HG03064 (cell line): ENCODE measurements at regions not wholly inside any gene's neighbourhood (a gene's known extent, or its start where the extent isn't known, plus 50 kb on each side); places are given as distances from the start of the nearest gene placed in this dataset.

ENCODE experiments used
- ATAC-seq: cut with Tn5 transposase; IDR thresholded peaks from one replicate; pipeline ENCODE4 v1.9.1; 2021; ENCODE audit warnings: low read depth; ENCODE audit not compliant: unreplicated experiment

DNA sequence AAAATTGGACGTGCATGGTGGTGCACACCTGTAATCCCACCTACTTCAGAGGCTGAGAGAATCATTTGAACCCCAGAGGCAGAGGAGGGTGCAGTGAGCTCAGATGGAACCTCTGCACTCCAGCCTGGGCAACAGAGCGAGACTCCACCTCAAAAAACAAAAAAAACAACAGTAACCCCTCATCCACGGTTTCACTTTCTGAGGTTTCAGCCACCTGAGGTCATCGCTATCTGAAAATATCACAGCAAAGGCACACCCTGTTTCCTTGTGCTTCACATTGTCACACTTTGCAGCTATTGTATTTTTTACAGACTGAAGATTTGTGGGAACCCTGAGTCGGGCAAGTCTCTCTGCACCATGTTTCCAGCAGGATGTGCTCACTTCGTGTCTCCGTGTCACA lies 54.1 kb upstream of the FOXQ1 start:
- ATAC-seq = no peak

GRCh38 chr6:1256435-1257008 lies 55.4 kb upstream of the FOXQ1 start:
- no peak for ATAC-seq

DNA sequence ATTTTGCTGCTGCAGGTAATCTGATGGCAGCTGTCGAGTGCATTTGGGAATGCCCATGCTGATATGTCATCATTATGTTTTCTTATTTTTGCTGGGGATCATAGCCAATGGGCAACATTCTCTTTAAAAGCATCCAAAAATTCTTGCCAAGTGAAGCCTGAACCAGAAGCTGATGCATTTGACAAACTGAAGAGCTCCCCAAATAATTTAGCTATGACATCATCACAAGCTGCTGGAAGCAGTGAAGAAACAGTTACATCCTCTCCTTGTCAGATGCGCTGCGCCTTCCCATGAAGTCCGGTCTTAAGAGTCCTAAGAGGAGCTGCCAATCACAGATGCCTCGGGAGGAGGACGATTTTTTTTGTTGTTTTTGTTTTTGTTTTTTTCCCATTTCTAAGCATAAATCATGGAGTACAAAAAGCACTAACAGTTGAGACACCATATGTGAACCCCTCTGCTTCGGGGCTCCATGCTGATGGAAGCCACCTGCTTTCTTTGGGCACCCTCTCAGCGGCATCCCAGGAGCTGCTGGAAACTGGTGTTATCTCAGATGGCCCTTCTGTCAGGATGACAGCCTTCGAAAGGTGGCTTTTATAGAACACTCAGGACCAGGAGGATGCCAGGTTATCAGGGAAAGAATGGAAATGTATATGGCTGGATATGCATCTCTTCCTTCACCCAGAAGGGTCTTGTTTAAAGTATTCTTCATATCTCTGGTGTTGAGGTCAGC lies 56.1 kb upstream of the FOXQ1 start:
- ATAC-seq = no peak

GRCh38 chr6:1254326-1254725 lies 57.6 kb upstream of the FOXQ1 start:
- ATAC-seq = no peak

- no peak for ATAC-seq
These were observed 58.1 kb upstream of the FOXQ1 start for GRCh38 chr6:1253816-1254215.

DNA sequence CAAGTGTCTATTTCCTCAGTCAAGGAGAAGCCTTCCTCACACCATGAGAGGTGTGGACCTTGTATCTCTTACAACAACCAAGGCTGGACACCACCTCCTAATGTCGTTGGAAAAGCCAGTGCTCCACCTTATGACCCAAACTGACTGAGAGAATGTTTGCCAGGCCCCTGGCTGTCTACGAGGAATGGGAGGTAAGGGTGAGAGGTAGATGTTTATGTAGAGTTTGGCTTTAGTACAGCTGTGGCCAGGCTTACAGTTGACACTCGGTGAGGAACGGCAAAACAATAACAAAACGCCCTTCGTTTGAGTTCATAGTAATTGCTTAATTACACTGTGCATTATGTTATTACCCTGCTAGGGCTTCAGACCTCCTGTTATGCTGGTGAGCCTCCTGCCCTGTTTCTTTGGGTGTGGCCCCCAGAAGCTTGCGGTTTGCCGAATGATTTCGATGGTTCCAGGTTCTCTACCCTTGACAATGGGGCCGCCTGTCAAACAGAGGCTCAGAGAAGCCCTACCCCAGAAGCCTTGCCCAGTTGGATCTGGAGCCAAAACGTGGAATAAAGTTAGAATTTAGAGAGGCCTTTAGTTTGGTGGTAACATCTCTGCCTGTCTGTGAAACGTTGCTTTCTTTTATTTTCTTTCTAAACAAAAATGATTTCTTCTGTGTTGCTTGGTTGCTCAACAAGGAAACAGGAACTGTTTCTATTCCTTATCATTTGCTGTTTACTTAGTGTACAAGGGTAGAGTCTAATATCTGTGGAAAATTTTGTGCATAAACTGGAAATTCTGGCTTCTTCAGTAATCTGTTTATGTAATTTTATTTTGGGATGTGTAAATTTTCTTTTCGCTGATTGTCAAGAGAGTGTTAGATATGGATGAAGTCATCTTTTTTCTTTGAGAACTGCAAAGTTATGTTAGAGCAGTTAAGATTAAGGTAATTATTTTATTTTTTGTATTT lies 60.4 kb upstream of the FOXQ1 start:
- ATAC-seq = no peak

DNA sequence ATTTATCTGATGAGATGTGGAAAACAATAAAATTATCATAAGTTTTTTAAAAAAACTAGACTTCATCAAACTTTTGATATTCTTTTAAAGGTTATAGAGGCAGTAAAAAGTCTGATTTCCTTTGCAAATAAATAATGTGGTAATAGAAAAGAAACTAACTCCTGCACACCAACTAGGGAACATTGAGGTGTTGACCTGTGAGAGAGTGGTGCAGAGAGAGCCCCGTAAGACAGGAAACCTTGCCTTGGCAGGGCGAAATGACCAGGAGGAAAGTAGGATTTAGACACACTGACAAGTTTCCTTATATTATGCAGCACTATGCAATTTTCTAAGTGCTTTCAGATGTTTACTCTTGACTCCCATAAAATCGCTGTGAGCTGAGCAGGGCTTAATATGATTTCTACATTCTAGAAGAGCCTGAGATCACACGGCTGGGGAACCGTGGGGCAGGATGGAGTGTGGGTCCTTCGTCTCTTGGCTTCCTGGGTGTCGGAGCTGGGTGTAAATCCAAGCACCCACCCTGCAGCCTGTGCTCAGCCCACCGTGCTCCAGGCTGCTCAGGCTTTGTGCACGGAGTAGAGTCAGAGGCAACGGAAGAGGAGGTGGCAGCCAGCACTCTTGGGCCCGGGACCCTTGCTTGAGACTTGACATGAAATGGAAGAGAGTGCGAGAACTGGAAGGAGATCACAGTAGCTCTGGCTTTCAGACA lies 61.3 kb upstream of the FOXQ1 start:
- ATAC-seq = no peak

GRCh38 chr6:1247894-1248293 lies 64.0 kb upstream of the FOXQ1 start:
- no peak for ATAC-seq

DNA sequence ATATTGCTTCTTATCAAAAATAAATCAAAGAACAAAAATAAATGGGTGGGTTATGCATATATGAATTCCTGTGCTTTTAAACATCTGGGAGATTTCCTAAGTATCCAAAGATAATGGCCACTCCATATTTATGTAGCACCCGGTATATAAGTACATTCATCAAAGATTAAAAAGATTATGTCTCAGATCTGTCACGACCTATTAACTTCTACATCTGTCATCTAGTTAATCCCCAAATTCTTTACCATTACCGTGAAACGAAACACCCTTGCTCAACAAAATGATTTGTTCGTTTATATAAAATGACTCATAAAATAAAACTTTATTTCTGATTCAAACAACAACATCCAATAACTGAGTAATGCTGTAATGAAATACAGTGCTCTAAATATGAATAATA lies 64.8 kb upstream of the FOXQ1 start:
- ATAC-seq = no peak

DNA sequence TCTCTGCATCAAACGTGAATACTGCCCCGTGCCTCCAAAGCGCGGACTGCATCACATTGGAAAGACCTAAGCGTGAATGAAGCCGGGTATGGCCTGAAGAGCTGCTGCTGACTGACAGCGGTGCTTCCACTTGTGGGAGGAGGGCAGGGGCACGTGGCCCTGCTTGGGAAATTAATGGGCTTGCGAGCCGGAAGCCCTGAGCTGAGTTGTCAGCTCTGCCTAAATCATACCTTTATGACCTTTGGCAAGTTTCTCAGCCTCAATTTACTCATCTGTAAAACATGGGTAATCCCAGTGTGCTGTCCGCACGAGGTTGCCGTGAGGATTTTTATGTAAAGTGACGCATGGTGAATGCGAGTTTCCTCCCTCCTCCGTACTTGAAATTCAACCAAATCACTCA lies 67.0 kb upstream of the FOXQ1 start:
- ATAC-seq = no peak

DNA sequence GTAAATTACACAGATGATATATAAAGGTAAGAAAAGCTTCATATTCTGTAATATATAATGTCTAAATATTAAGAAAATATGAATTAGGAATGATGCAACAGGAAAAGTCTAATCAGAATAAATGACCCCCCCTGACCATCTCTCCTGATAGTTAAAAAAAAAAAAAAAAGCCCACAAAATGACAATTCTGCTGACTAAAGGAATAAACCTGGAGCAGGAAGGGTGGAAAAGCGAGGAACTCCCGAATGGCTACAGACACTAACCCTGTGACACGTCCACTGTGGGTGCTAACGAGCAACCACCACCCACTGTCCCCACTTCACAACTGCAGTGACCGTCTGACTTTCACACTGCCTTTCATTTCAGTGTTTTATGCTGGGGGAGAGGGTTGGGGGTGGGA lies 67.6 kb upstream of the FOXQ1 start:
- ATAC-seq = no peak

DNA sequence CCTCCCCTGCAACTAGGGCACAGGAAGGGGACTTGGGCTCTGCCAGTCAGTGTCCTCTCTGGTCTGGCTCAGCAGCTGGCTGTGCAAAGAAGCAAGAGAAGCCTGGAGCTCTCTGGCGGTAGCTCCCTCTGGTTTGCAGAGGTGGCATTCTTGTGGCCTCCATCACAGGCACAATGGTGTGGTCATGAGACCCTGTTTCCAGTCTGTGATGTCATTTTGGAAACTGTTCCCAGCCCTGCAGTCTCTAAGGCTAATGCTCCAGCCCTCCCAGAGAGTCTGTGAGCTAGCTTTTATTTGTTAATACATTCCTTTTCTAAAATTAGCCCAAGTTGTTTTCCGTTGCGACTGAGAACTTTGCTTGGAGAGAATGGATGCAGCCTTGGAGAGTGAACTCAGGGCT lies 69.5 kb upstream of the FOXQ1 start:
- no peak for ATAC-seq

GRCh38 chr6:1242021-1242420 lies 69.9 kb upstream of the FOXQ1 start:
- no peak for ATAC-seq

GRCh38 chr6:1240766-1241318 lies 71.1 kb upstream of the FOXQ1 start:
- no peak for ATAC-seq

DNA sequence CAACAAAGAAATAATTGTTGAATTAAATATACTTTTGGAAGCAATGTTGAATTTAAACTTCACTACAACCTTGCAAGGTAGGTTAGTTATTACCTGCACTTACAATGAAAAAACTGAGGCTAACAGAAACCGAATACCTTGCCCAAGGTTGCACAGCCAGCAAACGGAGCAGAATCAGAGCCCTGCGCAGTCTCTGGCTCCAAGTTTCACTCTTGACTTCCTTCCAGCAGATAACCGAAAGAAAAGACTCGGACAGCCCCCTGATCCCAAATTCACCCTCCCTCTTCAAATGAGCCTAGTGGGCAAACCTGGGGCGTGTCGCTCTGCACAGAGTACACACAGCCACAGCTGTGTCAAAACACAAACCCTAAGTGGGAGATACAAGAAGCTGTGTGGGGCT lies 72.1 kb upstream of the FOXQ1 start:
- no peak for ATAC-seq

- ATAC-seq = no peak
These were observed 73.9 kb upstream of the FOXQ1 start for GRCh38 chr6:1238040-1238439.

GRCh38 chr6:1237636-1238035 lies 74.3 kb upstream of the FOXQ1 start:
- no peak for ATAC-seq

DNA sequence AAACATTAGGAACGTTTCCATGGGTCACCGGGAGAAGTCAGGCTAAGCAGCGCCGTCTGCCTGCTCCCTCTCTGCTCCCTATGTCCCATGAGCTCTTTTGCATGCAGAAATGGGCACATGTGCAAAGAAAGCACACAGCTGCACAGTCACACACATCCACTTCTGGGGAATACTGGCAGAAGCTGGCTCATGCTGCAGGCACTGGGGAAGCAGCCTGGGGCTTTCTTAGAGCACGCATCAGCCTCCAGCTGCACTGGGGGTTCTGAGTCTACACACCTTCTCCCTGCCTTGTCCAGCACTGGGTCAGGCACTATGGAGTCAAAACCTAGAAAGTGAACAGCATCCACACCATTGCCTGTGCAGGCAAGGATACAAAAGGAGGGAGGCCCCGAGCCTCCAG lies 76.1 kb upstream of the FOXQ1 start:
- no peak for ATAC-seq

- ATAC-seq = no peak
These were observed 78.0 kb upstream of the FOXQ1 start for GRCh38 chr6:1233924-1234323.

- no peak for ATAC-seq
These were observed 79.3 kb upstream of the FOXQ1 start for GRCh38 chr6:1232578-1232977.

GRCh38 chr6:1231941-1232340 lies 80.0 kb upstream of the FOXQ1 start:
- no peak for ATAC-seq
